Stimulated activated CD4-positive, alpha-beta T cell treated with anti-CD3 and anti-CD28 coated beads, Interleukin-15, amount 100 ng/mL, for 24 hours (primary cell): ENCODE measurements at regions not wholly inside any gene's neighbourhood (a gene's known extent, or its start where the extent isn't known, plus 50 kb on each side); places are given as distances from the start of the nearest gene placed in this dataset.

Experiments
- DNase-seq: peaks from one replicate; pipeline ENCODE4 v3.0.0-alpha.2; 2020

- no peak for DNase-seq
Measured at GRCh38 chr7:45972629-45973312, 51.7 kb upstream of the IGFBP3 start.

- DNase-seq: no peak
Measured at GRCh38 chr7:45971661-45972175, 50.6 kb upstream of the IGFBP3 start.

DNA sequence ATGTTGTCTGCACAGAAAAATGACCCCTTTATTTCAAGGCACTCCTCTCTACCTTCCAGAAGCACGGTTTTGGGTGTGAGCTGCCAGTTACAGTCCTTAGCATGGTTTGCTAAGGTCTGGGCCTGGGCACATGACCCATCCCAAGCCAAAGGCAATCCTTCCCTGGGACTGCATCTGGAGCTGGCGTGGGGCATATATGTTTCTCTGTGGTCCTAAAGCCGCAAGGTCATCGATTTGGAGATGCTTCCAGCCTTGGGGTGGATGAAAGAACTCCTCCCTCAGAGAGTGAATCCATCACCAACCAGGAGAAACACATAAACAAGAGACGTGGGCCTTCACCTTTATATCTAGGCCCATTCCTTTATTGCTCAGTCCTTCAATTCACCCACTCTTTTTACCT lies 50.1 kb upstream of the IGFBP3 start:
- DNase-seq: no peak
